Left ventricle myocardium inferior (tissue), 1 donor: ENCODE measurements at regions not wholly inside any gene's neighbourhood (a gene's known extent, or its start where the extent isn't known, plus 50 kb on each side); places are given as distances from the start of the nearest gene placed in this dataset.

Experiments
- DNase-seq: peaks from one replicate; pipeline ENCODE4 v3.0.0-alpha.2; 2020
- H3K27ac ChIP-seq: fragments of 200-600 bp; replicated peaks from 2 replicates; pipeline ENCODE4 v1.8.0; 2021
- H3K27me3 ChIP-seq: fragments of 200-600 bp; 2 replicates; pipeline ENCODE4 v1.8.0; 2021; ENCODE audit warnings: low read depth
- H3K36me3 ChIP-seq: fragments of 200-600 bp; 2 replicates; pipeline ENCODE4 v1.8.0; 2021
- H3K4me1 ChIP-seq: fragments of 200-600 bp; 2 replicates; pipeline ENCODE4 v1.8.0; 2021
- H3K4me3 ChIP-seq: fragments of 200-600 bp; 2 replicates; pipeline ENCODE4 v1.8.0; 2021; ENCODE audit warnings: mild to moderate bottlenecking, moderate library complexity
- H3K9me3 ChIP-seq: fragments of 200-600 bp; replicated peaks from 2 replicates; pipeline ENCODE4 v1.8.0; 2021
- intact Hi-C: fragments of 100-400 bp; cut with micrococcal nuclease; formaldehyde crosslinking; loops from one replicate; pipeline ENCODE4 v1.11.0; 2022
- TF ChIP-seq, protein P1 (sequence below): fragments of 200-600 bp; IDR thresholded peaks from 2 replicates; pipeline ENCODE4 v1.8.0; 2021; ENCODE audit warnings: antibody characterized with exemption, mild to moderate bottlenecking, borderline replicate concordance
- donor health status: DM: no; HTN: yes; CAD: no; lungs with severe emphysema.

DNA sequence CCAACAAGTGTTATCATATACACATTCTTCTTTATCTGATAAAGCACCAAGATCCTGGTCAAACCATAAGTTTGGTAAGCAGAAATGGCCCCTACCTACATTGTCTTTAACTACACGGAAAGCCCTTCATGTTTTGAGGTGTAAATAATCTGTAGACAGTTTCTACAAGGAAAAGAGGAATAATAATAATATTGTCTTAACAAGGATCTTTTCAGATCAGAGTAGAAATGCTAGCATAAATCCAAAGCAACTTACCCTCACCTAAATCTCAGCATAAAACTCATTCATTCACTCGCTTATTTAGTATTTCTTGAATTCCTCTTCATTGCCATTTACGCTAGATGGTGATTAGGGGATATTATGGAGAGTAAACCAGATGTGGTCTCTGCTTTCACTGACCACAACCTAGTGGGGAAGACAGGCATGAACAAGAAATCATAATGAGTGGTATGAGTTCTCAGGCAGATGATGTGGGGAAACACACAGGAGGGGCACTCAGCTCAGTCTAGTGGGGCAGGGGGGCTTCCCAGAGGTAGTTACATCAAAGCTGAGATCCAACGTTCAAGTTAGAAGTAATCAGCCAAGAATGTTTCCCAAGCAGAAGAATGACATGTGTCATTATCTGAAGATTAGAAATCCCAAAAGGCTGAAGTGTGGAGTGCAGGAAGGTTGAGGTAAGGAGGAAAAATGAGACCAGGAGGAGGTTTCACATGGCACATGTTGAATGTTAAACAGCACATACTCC is 65.4 kb upstream of the ZC3H12C start:
- intact Hi-C loops: no loop called here

DNA sequence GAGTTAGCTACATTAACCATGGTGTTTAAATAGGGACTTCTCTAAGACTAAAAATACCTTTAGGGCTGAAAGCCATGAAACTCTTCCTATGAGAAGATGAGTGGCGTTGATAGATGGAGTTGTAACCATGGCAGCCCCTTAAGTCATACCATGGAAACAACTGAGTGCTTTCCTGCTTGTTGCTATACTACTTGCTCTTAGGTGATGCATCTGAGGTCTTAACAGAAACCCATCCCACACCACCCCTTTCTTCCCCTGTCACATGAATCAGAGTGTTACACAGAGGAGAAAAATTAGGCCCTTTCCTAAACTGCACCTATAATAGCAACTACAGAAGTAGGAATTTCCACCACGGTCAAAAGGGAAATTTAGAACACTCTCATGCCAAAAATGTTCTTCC is 64.3 kb upstream of the ZC3H12C start:
- Histone ChIP-seq H3K36me3 (no peaks in the 10 kb centered on the region), H3K4me3 (no peak overlapping the region), H3K27ac (no peak overlapping the region), H3K27me3 (no peaks in the 10 kb centered on the region), H3K4me1 (no peaks in the 10 kb centered on the region), H3K9me3 (no peaks in the 10 kb centered on the region)
- DNase-seq: no peak
- TF ChIP-seq, protein P1, sequence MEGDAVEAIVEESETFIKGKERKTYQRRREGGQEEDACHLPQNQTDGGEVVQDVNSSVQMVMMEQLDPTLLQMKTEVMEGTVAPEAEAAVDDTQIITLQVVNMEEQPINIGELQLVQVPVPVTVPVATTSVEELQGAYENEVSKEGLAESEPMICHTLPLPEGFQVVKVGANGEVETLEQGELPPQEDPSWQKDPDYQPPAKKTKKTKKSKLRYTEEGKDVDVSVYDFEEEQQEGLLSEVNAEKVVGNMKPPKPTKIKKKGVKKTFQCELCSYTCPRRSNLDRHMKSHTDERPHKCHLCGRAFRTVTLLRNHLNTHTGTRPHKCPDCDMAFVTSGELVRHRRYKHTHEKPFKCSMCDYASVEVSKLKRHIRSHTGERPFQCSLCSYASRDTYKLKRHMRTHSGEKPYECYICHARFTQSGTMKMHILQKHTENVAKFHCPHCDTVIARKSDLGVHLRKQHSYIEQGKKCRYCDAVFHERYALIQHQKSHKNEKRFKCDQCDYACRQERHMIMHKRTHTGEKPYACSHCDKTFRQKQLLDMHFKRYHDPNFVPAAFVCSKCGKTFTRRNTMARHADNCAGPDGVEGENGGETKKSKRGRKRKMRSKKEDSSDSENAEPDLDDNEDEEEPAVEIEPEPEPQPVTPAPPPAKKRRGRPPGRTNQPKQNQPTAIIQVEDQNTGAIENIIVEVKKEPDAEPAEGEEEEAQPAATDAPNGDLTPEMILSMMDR: no peak
- intact Hi-C loops: no loop called here

More for the DNA sequence above, 65.4 kb upstream of the ZC3H12C start:
- DNase-seq: no peak
- Histone ChIP-seq H3K36me3 (no peaks in the 10 kb centered on the region), H3K4me1 (no peaks in the 10 kb centered on the region), H3K4me3 (no peak overlapping the region), H3K27me3 (no peaks in the 10 kb centered on the region), H3K27ac (no peak overlapping the region), H3K9me3 (no peaks in the 10 kb centered on the region)
- TF ChIP-seq, protein P1: no peak

DNA sequence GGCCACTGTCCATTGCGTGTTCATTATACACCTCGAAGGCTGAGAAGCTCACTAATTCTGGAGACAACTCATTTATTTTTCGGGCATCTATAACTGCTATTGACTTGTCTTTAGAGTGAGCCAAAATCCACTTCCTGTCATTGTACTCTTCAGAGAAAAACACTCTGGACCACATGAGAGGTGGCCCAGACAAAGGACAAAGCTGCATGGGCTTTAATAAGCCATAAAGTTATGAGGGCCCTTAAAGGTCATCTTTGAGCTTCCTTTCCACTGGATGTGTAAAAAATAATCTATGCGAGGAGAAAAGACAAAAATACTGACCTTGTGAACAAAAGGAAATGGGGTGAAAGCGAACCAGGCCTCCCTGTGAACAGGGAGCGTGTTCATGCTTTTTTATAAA is 63.5 kb upstream of the ZC3H12C start:
- peak overlapping the region; percentile 1 for H3K27ac ChIP-seq
- TF ChIP-seq, protein P1: no peak
- no peaks in the 10 kb centered on the region for H3K27me3 ChIP-seq
- intact Hi-C loops: no loop called here
- H3K4me1 ChIP-seq: no peaks in the 10 kb centered on the region
- no peaks in the 10 kb centered on the region for H3K9me3 ChIP-seq
- no peak for DNase-seq
- no peaks in the 10 kb centered on the region for H3K36me3 ChIP-seq
- H3K4me3 ChIP-seq: no peak overlapping the region

DNA sequence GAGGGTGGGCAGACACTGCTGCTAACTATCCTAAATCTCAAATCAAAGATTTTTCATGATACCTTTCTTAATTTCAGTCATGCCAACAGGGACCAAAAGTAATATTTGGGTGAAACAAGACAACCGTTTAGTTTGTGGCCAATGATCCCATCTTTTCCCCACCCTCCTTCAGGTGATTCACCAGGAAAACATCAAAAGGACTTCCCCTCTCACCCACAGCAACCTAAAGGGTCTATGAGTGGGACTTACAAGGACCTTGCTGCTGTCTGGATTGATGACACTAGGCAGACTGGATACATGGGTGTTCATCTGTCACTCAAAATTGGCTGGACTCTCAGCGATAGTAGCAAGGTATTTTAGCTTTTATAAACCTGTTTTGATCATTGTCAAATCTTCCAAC is 62.0 kb upstream of the ZC3H12C start:
- no peaks in the 10 kb centered on the region for H3K36me3 ChIP-seq
- no peak overlapping the region for H3K27ac ChIP-seq
- H3K4me1 ChIP-seq: no peaks in the 10 kb centered on the region
- H3K4me3 ChIP-seq: no peak overlapping the region
- no peaks in the 10 kb centered on the region for H3K9me3 ChIP-seq
- TF ChIP-seq, protein P1: no peak
- DNase-seq: no peak
- H3K27me3 ChIP-seq: no peaks in the 10 kb centered on the region
- intact Hi-C loops: no loop called here

DNA sequence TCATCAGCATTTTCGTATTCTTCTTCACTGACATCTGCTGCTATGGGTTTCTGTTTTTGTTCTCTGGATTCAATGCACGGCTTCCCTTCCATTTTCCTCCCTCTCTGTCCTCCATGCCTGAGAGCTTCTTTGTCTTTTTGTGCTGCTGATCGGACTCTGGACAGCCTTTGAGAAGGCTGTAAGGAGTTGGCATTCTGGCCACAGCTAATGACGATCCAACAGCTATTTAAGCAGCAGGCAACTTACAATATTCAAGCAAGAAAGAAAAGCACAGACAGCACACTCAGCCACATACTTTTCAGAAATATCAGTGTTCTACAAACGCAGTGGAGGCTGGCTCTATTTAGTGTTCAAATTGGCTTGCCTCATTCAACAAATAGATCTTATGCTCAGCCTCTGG is 60.9 kb upstream of the ZC3H12C start:
- no peaks in the 10 kb centered on the region for H3K9me3 ChIP-seq
- H3K4me1 ChIP-seq: no peaks in the 10 kb centered on the region
- TF ChIP-seq, protein P1: no peak
- no peak for DNase-seq
- no peak overlapping the region for H3K27ac ChIP-seq
- H3K36me3 ChIP-seq: no peaks in the 10 kb centered on the region
- intact Hi-C loops: no loop called here
- no peaks in the 10 kb centered on the region for H3K27me3 ChIP-seq
- no peak overlapping the region for H3K4me3 ChIP-seq
